ENCODE measurements at regions not wholly inside any gene's neighbourhood (a gene's known extent, or its start where the extent isn't known, plus 50 kb on each side); places are given as distances from the start of the nearest gene placed in this dataset.

DNA sequence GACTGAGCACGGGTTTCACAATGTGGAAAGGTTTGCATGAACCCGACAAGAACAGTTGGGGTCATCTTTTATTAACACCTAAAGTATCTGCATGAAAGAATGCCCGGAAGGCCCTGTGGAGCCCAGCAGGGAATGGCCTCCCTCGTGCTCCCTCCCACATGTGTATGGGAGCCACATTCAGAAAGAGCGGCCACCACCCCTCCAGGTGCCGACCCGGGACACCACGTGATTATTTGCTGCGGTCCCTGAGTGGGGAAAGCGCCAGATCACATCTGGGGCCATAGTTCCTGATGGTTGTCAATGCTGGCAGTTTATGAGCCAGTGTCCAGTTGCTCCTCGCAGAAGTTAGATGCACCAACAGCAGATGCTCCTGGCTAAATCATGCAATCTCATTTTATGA, 571.4 kb downstream of the TCERG1L start:
- Histone ChIP-seq H3K4me3 (IDR thresholded peaks at IDR 0.05; ENCODE audit: insufficient read depth, low read depth, low read length) (no peak overlapping the region), H3K79me2 (ENCODE audit: insufficient read depth, low read depth) (no peaks in the 10 kb centered on the region), H3K4me2 (no peak overlapping the region), H2AFZ (ENCODE audit: low read depth) (no peak overlapping the region), H3K27ac (no peak overlapping the region), H3K9ac (no peak overlapping the region), H4K20me1 (ENCODE audit: insufficient read depth) (no peaks in the 10 kb centered on the region), H3K27me3 (ENCODE audit: insufficient read depth, low read depth) (no peaks in the 10 kb centered on the region), H3K4me1 (ENCODE audit: low read depth, poor library complexity, severe bottlenecking) (no peaks in the 10 kb centered on the region), H3K36me3 (ENCODE audit: insufficient read depth) (no peaks in the 10 kb centered on the region)
- TF ChIP-seq, protein P1, sequence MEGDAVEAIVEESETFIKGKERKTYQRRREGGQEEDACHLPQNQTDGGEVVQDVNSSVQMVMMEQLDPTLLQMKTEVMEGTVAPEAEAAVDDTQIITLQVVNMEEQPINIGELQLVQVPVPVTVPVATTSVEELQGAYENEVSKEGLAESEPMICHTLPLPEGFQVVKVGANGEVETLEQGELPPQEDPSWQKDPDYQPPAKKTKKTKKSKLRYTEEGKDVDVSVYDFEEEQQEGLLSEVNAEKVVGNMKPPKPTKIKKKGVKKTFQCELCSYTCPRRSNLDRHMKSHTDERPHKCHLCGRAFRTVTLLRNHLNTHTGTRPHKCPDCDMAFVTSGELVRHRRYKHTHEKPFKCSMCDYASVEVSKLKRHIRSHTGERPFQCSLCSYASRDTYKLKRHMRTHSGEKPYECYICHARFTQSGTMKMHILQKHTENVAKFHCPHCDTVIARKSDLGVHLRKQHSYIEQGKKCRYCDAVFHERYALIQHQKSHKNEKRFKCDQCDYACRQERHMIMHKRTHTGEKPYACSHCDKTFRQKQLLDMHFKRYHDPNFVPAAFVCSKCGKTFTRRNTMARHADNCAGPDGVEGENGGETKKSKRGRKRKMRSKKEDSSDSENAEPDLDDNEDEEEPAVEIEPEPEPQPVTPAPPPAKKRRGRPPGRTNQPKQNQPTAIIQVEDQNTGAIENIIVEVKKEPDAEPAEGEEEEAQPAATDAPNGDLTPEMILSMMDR (conservative IDR thresholded peaks at IDR 0.05; ENCODE audit: low read depth, low read length), result no peak

DNA sequence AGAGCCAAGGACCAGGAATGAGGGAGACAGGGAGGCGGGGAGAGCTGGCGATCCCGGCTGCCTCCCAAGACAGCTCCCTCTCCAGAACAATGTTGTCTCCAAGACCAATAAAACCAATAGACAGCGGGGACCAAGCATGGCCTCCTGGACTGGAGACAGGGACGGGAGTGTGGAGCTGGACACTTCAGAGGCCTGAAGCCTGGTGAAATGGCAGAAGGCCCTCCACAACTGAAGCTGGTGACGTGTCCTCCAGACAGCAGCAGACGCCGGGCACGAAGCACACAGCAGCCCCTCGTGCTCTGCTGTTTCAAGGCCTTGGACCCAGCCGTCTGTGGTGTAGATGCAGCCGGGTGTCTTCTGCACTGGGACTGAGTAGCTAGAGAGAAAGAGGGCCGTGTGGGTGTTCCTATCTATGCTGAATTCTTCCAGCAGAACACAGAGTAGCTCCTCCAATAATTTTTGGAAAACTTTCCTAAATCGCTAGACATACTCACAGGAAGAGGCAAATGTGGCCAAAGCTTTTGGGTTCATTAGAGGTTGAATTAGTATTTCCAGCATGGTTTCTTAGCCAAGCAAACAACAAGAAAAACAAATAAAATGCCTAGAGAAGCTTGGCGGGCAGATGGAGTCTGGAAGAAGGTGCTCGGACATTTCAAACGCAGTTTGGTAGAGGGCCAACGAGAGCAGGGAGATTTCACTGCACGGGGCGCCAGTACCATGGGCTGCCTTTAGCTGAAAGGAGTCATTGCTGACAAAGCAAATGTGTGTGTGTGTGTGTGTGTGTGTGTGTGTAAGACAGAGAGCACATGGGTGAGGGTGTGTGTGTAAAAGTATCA, 570.4 kb downstream of the TCERG1L start:
- Histone ChIP-seq H3K27ac (no peak overlapping the region), H3K4me1 (ENCODE audit: low read depth, poor library complexity, severe bottlenecking) (no peaks in the 10 kb centered on the region), H3K9ac (no peak overlapping the region), H3K79me2 (ENCODE audit: insufficient read depth, low read depth) (no peaks in the 10 kb centered on the region), H3K4me3 (IDR thresholded peaks at IDR 0.05; ENCODE audit: insufficient read depth, low read depth, low read length) (no peak overlapping the region), H3K27me3 (ENCODE audit: insufficient read depth, low read depth) (no peaks in the 10 kb centered on the region), H3K36me3 (ENCODE audit: insufficient read depth) (no peaks in the 10 kb centered on the region), H4K20me1 (ENCODE audit: insufficient read depth) (no peaks in the 10 kb centered on the region), H3K4me2 (no peak overlapping the region), H2AFZ (ENCODE audit: low read depth) (no peak overlapping the region)
- TF ChIP-seq, protein P1 (conservative IDR thresholded peaks at IDR 0.05; ENCODE audit: low read depth, low read length), result no peak

DNA sequence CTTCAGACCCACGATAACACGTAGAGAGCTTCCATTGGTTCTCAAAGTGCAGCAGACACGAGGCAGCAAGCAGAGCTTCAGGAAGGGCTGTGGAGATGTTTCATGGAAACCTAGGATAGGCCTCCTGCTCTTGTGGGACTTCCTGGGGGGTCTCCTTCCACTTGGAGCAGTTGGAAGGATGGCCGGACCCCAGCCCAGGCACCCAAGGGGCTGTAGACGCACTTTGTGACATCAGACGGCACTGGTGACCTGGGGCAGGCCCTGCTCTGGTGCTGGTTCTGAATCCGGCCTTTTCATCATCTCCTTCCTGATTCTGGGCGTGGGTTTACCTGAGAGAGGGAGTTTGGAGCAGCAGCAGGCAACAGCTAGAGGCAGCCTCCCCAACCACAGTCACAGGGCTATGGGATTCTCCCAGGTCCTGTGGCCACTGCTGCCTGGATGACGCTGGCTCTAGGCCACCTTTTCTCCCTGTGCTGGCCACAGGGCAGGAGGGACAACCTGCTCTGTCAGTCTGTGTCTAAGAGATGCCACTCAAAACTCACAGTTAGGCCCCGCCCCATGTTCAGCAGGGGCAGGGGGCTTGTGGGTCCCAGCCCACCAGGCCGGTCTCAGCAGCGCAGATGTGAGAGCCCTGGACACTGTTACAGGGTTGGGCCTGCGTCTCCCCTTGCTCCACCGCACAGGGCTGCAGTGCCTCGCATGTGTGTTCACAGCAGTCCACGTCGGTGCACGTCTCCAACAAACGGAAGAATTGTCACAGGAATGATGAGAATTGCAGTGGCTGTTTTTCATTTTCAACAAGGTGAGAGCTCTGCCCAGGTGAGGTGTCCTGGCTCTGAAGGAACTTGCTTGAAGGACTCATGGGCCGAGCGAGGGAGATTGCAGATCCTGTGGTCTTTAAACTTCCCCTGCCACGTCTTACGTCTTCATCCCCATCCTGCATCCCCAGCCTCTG, 569.3 kb downstream of the TCERG1L start:
- no peaks in the 10 kb centered on the region; the same call in 1 of the 2 replicates for H3K27me3 ChIP-seq (ENCODE audit: insufficient read depth, low read depth)
- H2AFZ ChIP-seq (ENCODE audit: low read depth), result no peak overlapping the region
- no peaks in the 10 kb centered on the region for H3K79me2 ChIP-seq (ENCODE audit: insufficient read depth, low read depth)
- TF ChIP-seq, protein P1 (conservative IDR thresholded peaks at IDR 0.05; ENCODE audit: low read depth, low read length), result no peak
- H3K27ac ChIP-seq, result no peak overlapping the region
- no peak overlapping the region for H3K4me3 ChIP-seq (IDR thresholded peaks at IDR 0.05; ENCODE audit: insufficient read depth, low read depth, low read length)
- no peak overlapping the region for H3K4me2 ChIP-seq
- H4K20me1 ChIP-seq (ENCODE audit: insufficient read depth), result no peaks in the 10 kb centered on the region
- no peak overlapping the region for H3K9ac ChIP-seq
- H3K36me3 ChIP-seq (ENCODE audit: insufficient read depth), result no peaks in the 10 kb centered on the region
- H3K4me1 ChIP-seq (ENCODE audit: low read depth, poor library complexity, severe bottlenecking), result no peaks in the 10 kb centered on the region

DNA sequence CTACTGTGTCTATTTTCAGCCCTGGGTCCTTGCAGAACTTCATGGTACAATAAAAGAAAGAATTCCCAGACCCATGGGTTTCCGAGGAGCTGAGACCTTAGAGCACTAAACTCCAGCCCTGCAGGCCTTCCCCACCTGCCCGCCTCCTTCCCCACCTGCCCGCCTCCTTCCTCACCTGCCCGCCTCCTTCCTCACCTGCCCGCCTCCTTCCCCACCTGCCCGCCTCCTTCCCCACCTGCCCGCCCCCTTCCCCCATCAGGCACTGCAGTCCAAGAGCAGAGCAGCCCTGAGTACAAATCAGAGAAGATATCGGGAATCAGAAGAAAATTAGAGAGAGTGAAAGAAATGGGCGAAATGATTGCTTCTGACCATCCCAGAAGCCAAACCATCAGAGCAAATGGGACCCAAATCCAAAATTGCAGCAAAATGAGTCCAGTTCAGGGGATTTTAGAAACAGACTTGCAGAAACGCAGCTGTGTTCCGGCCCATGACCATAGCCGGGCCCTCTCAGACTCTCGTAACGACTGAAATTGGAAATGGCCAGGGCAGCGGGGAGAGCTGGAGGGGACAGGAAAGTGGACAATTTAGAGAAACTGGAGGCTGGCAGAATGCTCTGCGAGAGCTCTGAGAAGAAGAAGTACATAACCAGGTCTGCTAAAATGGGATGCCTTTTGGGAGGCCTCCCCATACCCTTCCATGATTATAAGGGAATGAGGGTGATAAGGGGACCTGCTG, 568.4 kb downstream of the TCERG1L start:
- H2AFZ ChIP-seq (ENCODE audit: low read depth), result no peak overlapping the region
- no peaks in the 10 kb centered on the region for H3K36me3 ChIP-seq (ENCODE audit: insufficient read depth)
- H3K27ac ChIP-seq, result no peak overlapping the region
- TF ChIP-seq, protein P1 (conservative IDR thresholded peaks at IDR 0.05; ENCODE audit: low read depth, low read length), result no peak
- H3K4me3 ChIP-seq (IDR thresholded peaks at IDR 0.05; ENCODE audit: insufficient read depth, low read depth, low read length), result no peak overlapping the region
- H3K4me1 ChIP-seq (ENCODE audit: low read depth, poor library complexity, severe bottlenecking), result no peaks in the 10 kb centered on the region
- H3K27me3 ChIP-seq (ENCODE audit: insufficient read depth, low read depth), result no peaks in the 10 kb centered on the region; the same call in 1 of the 2 replicates
- H3K4me2 ChIP-seq, result no peak overlapping the region
- H3K79me2 ChIP-seq (ENCODE audit: insufficient read depth, low read depth), result no peaks in the 10 kb centered on the region
- no peaks in the 10 kb centered on the region for H4K20me1 ChIP-seq (ENCODE audit: insufficient read depth)
- no peak overlapping the region for H3K9ac ChIP-seq

Measured in KMS-11 (cell line).